ENCODE measurements at regions not wholly inside any gene's neighbourhood (a gene's known extent, or its start where the extent isn't known, plus 50 kb on each side); places are given as distances from the start of the nearest gene placed in this dataset.

DNA sequence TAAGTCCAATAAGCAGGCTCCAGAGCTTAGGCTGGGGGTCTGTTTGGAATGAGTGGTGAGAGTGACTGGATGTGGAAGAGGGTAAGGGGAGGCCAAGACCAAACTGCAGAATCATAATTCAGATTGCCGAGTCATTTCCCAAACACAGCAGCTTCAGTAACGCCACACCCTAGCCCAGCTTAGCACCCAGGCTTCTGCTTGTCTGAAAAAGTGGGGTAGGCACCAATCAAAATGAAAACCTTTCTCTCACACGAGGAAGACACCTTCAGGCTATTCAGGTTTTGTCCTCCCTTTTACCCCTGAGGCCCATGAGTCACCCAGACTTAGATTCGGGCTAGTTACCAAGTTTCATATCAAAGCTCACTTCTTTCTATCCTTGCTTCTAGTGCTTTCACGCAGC, 306.1 kb downstream of the DAD1 start:
- TF ChIP-seq, protein P1, sequence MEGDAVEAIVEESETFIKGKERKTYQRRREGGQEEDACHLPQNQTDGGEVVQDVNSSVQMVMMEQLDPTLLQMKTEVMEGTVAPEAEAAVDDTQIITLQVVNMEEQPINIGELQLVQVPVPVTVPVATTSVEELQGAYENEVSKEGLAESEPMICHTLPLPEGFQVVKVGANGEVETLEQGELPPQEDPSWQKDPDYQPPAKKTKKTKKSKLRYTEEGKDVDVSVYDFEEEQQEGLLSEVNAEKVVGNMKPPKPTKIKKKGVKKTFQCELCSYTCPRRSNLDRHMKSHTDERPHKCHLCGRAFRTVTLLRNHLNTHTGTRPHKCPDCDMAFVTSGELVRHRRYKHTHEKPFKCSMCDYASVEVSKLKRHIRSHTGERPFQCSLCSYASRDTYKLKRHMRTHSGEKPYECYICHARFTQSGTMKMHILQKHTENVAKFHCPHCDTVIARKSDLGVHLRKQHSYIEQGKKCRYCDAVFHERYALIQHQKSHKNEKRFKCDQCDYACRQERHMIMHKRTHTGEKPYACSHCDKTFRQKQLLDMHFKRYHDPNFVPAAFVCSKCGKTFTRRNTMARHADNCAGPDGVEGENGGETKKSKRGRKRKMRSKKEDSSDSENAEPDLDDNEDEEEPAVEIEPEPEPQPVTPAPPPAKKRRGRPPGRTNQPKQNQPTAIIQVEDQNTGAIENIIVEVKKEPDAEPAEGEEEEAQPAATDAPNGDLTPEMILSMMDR (conservative IDR thresholded peaks at IDR 0.05; ENCODE audit: low read depth, low read length): no peak
- TF ChIP-seq EZH2 (IDR thresholded peaks at IDR 0.05; ENCODE audit: low read length, unreplicated experiment): no peak
